HUES48 (cell line): ENCODE measurements at regions not wholly inside any gene's neighbourhood (a gene's known extent, or its start where the extent isn't known, plus 50 kb on each side); places are given as distances from the start of the nearest gene placed in this dataset.
"Not testable (repeated sequence)": the region's sequence is repeated elsewhere in the genome, so short reads cannot be mapped to it uniquely, and the experiment has no call there.

Source experiments
- H3K27ac ChIP-seq: one replicate; pipeline ENCODE4 v1.7.0; 2013; ENCODE audit warnings: low read depth, low read length, inconsistent platforms
- H3K27me3 ChIP-seq: 2 replicates; pipeline ENCODE4 v1.6.1; 2013; ENCODE audit warnings: mild to moderate bottlenecking, low read length; ENCODE audit not compliant: control insufficient read depth, insufficient read depth
- H3K36me3 ChIP-seq: 2 replicates; pipeline ENCODE4 v1.6.1; 2013; ENCODE audit warnings: low read length; ENCODE audit not compliant: control insufficient read depth, insufficient read depth
- H3K4me1 ChIP-seq: 2 replicates; pipeline ENCODE4 v1.6.1; 2013; ENCODE audit warnings: mild to moderate bottlenecking, low read length; ENCODE audit not compliant: control insufficient read depth, insufficient read depth
- H3K4me3 ChIP-seq: 2 replicates; pipeline ENCODE4 v1.5.1; 2013; ENCODE audit warnings: mild to moderate bottlenecking, low read depth, low read length
- H3K9ac ChIP-seq: 2 replicates; pipeline ENCODE4 v1.6.1; 2013; ENCODE audit warnings: mild to moderate bottlenecking, low read depth, low read length, moderate library complexity
- H3K9me3 ChIP-seq: 2 replicates; pipeline ENCODE4 v1.6.1; 2013; ENCODE audit warnings: low read length; ENCODE audit not compliant: control insufficient read depth, insufficient read depth

- Histone ChIP-seq H3K9me3 (no peaks in the 10 kb centered on the region), H3K27ac (no peak overlapping the region), H3K4me3 (no peak overlapping the region), H3K27me3 (no peaks in the 10 kb centered on the region; the same call in 1 of the 2 replicates), H3K9ac (no peak overlapping the region), H3K36me3 (no peaks in the 10 kb centered on the region), H3K4me1 (peaks cover 13% of the 10 kb centered on the region)
Measured at GRCh38 chr2:204144492-204144891, 207.9 kb downstream of the ICOS start.

DNA sequence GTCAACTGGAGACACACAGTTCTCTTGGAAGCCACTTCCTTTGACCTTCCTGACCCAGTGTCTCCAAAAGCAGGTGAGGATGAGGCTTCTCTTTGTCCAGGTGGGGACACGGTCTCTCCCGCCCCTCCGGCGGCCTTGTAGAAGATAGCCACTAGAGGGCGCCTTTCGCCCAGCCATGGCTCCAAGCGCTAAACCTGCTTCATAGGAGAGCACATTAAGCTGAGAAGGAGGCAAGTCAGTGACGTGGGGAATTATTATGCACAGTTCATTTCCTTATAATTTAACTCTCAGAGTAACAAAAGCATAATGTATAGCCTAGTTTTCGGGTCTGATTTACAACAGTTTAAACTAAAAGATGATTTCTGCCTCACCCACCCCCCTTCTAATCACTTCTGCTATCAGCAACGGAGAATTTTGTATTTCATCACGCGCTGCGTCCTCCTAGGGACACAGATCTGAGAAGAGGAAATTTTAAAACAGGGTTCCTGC, 208.7 kb downstream of the ICOS start:
- no peaks in the 10 kb centered on the region for H3K36me3 ChIP-seq
- H3K27ac ChIP-seq, result no peak overlapping the region
- no peak overlapping the region; the same call in 1 of the 2 replicates for H3K9ac ChIP-seq
- peaks cover 13% of the 10 kb centered on the region for H3K4me1 ChIP-seq
- H3K4me3 ChIP-seq, result peak overlapping the region; percentile 53
- H3K27me3 ChIP-seq, result no peaks in the 10 kb centered on the region; the same call in 1 of the 2 replicates
- H3K9me3 ChIP-seq, result no peaks in the 10 kb centered on the region

- no peak overlapping the region for H3K27ac ChIP-seq
- peaks cover 13% of the 10 kb centered on the region for H3K4me1 ChIP-seq
- H3K27me3 ChIP-seq, result no peaks in the 10 kb centered on the region; the same call in 1 of the 2 replicates
- peak overlapping the region; percentile 53 for H3K4me3 ChIP-seq
- H3K9me3 ChIP-seq, result no peaks in the 10 kb centered on the region
- H3K9ac ChIP-seq, result no peak overlapping the region; the same call in 1 of the 2 replicates
- H3K36me3 ChIP-seq, result no peaks in the 10 kb centered on the region
Measured at GRCh38 chr2:204145791-204146190, 209.2 kb downstream of the ICOS start.

GRCh38 chr2:204147040-204147439, 210.5 kb downstream of the ICOS start:
- not testable (repeated sequence) for H3K36me3 ChIP-seq, H3K9me3 ChIP-seq, H3K27me3 ChIP-seq, H3K4me3 ChIP-seq, H3K27ac ChIP-seq, H3K9ac ChIP-seq
- H3K4me1 ChIP-seq, result peaks cover 13% of the 10 kb centered on the region

DNA sequence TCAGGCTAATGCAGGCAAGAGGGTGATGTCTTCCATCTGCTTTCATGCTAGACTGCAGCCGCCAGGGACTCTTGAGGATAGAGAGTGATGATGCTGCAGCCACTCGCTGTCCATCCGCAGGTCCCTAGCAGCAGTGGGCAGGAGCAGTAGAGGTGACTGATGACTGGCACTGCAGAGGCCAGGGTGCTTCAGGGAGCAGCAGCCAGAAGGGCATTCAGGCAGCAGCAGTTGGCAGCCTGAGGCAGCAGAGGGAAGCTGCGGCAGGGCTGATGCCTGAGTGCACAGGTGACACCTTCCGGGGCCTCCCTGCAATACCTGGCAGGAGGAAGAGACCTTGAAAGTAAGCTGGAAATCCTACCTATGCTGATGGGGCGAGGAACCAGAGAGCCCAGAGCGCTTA, 214.2 kb downstream of the ICOS start:
- H3K27ac ChIP-seq, result no peak overlapping the region
- no peak overlapping the region for H3K9ac ChIP-seq
- peaks cover 5% of the 10 kb centered on the region for H3K4me1 ChIP-seq
- no peaks in the 10 kb centered on the region for H3K9me3 ChIP-seq
- H3K27me3 ChIP-seq, result no peaks in the 10 kb centered on the region
- H3K36me3 ChIP-seq, result no peaks in the 10 kb centered on the region
- no peak overlapping the region for H3K4me3 ChIP-seq

GRCh38 chr2:204152616-204153015, 216.1 kb downstream of the ICOS start:
- H3K9me3 ChIP-seq, result no peaks in the 10 kb centered on the region
- no peaks in the 10 kb centered on the region for H3K27me3 ChIP-seq
- no peaks in the 10 kb centered on the region for H3K36me3 ChIP-seq
- H3K4me3 ChIP-seq, result no peak overlapping the region
- no peak overlapping the region for H3K9ac ChIP-seq
- no peaks in the 10 kb centered on the region; the same call in 1 of the 2 replicates for H3K4me1 ChIP-seq
- H3K27ac ChIP-seq, result no peak overlapping the region

DNA sequence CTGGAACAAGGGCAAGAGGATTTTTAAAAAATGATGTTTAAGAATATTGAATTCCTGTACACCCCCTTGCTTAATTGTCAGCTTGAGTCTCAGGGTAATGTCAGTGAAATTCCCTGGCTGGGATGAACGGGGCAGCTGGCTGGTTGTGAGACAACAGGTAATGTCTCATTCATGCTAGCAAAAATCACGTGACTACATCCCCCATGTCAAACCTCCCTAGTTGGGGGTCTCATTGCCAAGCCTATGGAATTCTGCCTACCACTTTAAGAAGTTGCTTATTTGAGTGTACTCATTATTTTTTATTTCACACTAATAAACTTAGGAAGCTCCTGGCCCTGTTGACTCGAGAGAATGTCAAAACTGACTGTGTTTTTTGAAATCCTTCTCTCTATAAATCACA, 218.3 kb downstream of the ICOS start:
- H3K4me3 ChIP-seq, result no peak overlapping the region
- no peaks in the 10 kb centered on the region for H3K9me3 ChIP-seq
- H3K27ac ChIP-seq, result no peak overlapping the region
- H3K36me3 ChIP-seq, result no peaks in the 10 kb centered on the region
- H3K9ac ChIP-seq, result no peak overlapping the region
- H3K27me3 ChIP-seq, result no peaks in the 10 kb centered on the region
- H3K4me1 ChIP-seq, result no peaks in the 10 kb centered on the region; the same call in 1 of the 2 replicates

DNA sequence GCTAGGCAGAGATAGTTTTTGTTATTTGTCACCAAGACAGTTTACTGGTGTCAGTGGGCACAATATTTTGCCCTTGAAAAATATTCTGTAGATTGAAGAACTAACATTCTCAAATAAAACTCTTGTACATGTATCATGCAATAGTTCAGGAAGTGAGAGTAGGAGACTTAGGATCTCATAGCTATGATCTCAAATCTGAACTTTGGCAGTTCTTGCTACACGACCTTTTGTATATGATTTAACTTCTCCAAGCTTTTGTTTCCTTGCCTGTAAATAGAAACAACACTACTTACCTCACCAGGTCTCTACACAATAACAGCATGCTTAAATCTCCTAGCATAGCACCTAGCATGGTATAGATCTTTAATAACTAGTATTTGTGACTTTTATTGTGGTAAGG, 219.9 kb downstream of the ICOS start:
- no peak overlapping the region for H3K4me3 ChIP-seq

DNA sequence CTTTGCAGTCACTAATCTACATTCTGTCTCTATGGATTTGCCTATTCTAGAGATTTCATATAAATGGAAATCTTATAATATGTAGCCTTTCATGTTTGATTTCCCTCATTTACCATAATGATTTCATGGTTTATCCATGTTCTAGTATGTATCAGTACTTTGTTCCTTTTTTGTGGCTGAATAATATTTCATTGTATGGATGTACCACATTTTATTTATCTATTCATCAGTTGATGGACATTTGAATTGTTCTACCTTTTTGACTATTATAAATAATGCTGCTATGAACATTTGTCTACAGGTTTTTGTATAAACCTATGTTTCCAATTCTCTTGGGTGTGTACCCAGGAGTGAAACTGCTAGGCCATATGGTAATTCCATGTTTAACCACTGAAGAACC, 221.1 kb downstream of the ICOS start:
- Histone ChIP-seq H3K27me3 (no peaks in the 10 kb centered on the region), H3K4me1 (0 out of 2 replicates have a peak, but pooled peaks cover 7% of the 10 kb centered on the region), H3K9me3 (no peaks in the 10 kb centered on the region), H3K4me3 (no peak overlapping the region), H3K36me3 (no peaks in the 10 kb centered on the region), H3K27ac (no peak overlapping the region), H3K9ac (no peak overlapping the region)

More for the DNA sequence above, 219.9 kb downstream of the ICOS start:
- Histone ChIP-seq H3K27me3 (no peaks in the 10 kb centered on the region), H3K4me1 (0 out of 2 replicates have a peak, but pooled peaks cover 7% of the 10 kb centered on the region), H3K27ac (no peak overlapping the region), H3K9me3 (no peaks in the 10 kb centered on the region), H3K9ac (no peak overlapping the region), H3K36me3 (no peaks in the 10 kb centered on the region)

DNA sequence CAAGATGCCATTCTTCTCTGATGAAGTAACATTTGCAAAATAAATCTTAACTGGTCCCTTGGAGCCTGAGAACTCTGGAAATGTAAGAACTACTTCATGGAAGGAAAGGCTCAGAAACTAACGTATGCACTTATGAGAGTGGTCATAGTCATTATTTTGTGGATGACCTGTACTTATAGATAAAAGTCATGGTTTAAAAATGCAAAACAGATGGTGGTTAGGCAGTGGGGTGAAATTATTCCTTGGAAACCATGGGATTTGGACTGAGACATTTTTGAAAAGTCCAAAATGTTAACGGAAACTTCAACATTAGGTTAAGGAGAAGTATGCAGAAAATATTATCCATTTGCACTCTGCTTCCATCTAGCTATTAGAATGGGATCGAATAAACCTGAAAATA, 223.0 kb downstream of the ICOS start:
- Histone ChIP-seq H3K27me3 (no peaks in the 10 kb centered on the region), H3K9me3 (no peaks in the 10 kb centered on the region)

DNA sequence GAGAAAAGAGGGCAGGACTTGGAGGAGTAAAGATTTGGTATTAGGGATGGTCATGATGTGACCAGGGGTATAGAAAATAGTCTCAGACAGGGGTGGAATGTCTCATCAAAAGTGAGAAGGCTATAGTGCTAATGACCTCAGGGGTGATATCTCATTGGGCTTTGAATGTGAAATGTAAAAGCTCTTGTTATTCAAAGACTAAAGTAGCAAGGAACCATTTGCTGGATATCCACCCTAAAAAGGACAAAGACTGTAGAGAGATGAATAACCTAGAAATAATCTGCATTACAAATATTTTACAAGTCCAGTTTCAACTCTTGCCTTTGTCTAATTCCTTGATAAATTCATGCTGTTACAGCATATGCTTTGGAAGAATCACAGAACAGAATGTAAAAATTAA, 224.4 kb downstream of the ICOS start:
- no peaks in the 10 kb centered on the region for H3K9me3 ChIP-seq
- no peak overlapping the region for H3K9ac ChIP-seq
- no peaks in the 10 kb centered on the region for H3K36me3 ChIP-seq
- H3K4me1 ChIP-seq, result 0 out of 2 replicates have a peak, but pooled peaks cover 7% of the 10 kb centered on the region
- no peaks in the 10 kb centered on the region for H3K27me3 ChIP-seq
- H3K4me3 ChIP-seq, result no peak overlapping the region
- H3K27ac ChIP-seq, result no peak overlapping the region

More for the DNA sequence above, 223.0 kb downstream of the ICOS start:
- no peak overlapping the region for H3K4me3 ChIP-seq
- 0 out of 2 replicates have a peak, but pooled peaks cover 7% of the 10 kb centered on the region for H3K4me1 ChIP-seq
- no peak overlapping the region for H3K27ac ChIP-seq
- H3K36me3 ChIP-seq, result no peaks in the 10 kb centered on the region
- no peak overlapping the region for H3K9ac ChIP-seq
